ENCODE measurements at regions not wholly inside any gene's neighbourhood (a gene's known extent, or its start where the extent isn't known, plus 50 kb on each side); places are given as distances from the start of the nearest gene placed in this dataset.

DNA sequence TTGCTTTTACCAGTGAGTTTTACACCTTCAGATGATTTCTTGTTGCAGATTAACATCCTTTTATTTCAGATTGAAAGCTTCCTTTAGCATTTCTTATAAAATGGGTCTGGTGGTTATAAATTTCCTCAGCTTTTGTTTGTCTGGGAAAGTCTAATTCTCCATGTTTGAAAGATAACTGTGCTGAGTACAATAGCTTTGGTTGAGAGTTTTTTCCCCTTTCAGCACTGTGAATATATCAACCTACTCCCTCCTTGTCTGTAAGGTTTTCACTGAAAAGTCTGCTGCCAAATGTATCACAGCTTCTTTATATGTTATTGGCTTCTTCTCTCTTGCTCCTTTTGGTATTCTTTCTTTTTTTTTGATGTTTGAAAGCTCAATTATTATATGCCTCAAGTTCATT is 53.5 kb upstream of the ACTRT1 start:
- Histone ChIP-seq H3K27ac (ENCODE audit: low read depth, low read length, poor library complexity, severe bottlenecking) (no peak overlapping the region), H3K4me1 (ENCODE audit: insufficient read depth, low read length, poor library complexity, severe bottlenecking) (no peaks in the 10 kb centered on the region), H3K9me3 (ENCODE audit: low read depth, low read length, poor library complexity, severe bottlenecking) (no peaks in the 10 kb centered on the region), H3K4me3 (ENCODE audit: low read depth, low read length, poor library complexity, severe bottlenecking) (no peak overlapping the region), H3K36me3 (ENCODE audit: insufficient read depth, low read length, poor library complexity, severe bottlenecking) (no peaks in the 10 kb centered on the region), H3K27me3 (replicated peaks; ENCODE audit: insufficient read depth, low read depth, low read length, poor library complexity) (no peaks in the 10 kb centered on the region)
- DNase-seq (ENCODE audit: low spot score), result no peak
- ChIA-PET POLR2A (ENCODE audit: low non-redundant PET) (no interaction called here), CTCF (no interaction called here)
- intact Hi-C loops (cut with micrococcal nuclease; ENCODE audit: unreplicated experiment), result loop anchor here (1.0 to 5.0 kb wide), 4 partner anchors 413 to 867 kb away; no protein-coding TSS in a partner anchor
- no TSS peak for BruUV-seq (replicated peaks)
- TF ChIP-seq, protein P1, sequence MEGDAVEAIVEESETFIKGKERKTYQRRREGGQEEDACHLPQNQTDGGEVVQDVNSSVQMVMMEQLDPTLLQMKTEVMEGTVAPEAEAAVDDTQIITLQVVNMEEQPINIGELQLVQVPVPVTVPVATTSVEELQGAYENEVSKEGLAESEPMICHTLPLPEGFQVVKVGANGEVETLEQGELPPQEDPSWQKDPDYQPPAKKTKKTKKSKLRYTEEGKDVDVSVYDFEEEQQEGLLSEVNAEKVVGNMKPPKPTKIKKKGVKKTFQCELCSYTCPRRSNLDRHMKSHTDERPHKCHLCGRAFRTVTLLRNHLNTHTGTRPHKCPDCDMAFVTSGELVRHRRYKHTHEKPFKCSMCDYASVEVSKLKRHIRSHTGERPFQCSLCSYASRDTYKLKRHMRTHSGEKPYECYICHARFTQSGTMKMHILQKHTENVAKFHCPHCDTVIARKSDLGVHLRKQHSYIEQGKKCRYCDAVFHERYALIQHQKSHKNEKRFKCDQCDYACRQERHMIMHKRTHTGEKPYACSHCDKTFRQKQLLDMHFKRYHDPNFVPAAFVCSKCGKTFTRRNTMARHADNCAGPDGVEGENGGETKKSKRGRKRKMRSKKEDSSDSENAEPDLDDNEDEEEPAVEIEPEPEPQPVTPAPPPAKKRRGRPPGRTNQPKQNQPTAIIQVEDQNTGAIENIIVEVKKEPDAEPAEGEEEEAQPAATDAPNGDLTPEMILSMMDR (conservative IDR thresholded peaks at IDR 0.05; ENCODE audit: low read depth, low read length), result no peak
- no peak for TF ChIP-seq EZH2 (IDR thresholded peaks at IDR 0.05; ENCODE audit: borderline replicate concordance, low read depth, low read length, poor library complexity, severe bottlenecking)
